MV-4-11 (cell line): ENCODE measurements at regions not wholly inside any gene's neighbourhood (a gene's known extent, or its start where the extent isn't known, plus 50 kb on each side); places are given as distances from the start of the nearest gene placed in this dataset.
A peak's percentile ranks its signal among the peaks of the same experiment; 100 is the strongest.

Source experiments
- DNase-seq: peaks from one replicate; lab custom pipeline; 2025; lab: John Stamatoyannopoulos, UW

DNA sequence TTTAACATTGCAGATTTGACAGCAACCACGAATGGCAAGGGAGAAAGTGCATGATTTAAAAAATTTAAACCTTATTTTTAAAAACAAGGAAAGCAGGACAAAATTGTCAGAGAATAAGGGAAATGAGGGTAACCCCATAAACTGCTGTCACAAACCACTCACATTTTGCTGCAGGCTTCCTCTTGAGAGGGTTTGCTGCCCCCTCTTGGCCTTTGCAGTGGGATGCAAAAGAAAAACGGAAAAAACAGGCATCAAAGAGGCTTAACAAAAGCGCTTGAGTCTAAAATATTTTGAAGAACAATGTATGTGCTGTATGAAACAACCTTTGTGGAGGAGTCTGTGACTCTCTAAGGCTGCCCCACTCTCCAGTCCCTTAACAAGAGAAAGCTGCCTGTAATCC lies 91.6 kb downstream of the TMX3 start:
- peak; percentile 51 for DNase-seq

DNA sequence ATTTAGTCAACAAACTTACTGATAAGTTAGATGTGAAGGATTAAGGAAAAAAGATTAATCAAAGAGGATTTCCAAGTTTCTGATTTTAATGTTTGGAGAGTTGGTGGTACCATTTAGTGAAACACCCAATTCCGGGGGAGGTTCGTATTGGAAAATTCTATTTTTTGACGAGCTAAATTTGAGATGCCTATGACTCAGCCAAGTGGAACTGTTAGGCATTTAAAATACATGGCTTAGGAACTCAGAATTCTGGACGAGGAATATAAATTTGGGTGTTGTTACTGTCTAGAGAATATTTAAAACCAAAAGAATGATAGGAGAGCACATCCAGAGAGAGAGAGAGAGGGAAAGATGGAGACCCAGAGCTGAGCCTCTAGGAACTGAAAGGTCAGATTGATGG lies 103.6 kb downstream of the TMX3 start:
- no peak for DNase-seq

DNA sequence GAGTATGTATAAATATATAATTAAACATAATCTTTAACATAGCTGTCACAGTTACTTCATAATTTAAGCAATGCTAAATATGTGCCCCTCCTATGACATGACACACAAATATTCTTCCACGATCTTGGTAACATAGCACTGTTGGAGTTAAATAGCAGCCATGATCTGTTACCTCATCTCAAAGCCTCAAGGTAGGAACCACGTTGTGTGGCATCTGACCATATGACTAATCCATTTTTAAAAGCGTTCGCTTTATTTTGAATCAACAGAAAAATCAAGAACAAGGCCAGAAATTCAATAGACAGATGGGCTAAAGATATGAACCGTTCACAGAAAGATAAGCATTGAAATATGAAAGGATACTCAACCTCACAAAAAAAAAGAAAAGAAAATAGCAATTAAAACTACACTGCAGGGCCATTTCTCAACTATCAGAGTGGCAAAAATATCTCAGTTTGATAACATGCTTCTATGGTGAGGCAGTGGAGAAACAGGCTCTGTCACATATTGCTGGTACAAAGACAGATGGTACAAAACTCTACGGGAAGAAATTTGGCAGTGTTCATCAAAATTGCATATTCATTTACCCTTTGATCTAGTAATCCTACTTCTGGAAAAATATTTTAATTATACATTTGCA lies 105.9 kb downstream of the TMX3 start:
- no peak for DNase-seq

DNA sequence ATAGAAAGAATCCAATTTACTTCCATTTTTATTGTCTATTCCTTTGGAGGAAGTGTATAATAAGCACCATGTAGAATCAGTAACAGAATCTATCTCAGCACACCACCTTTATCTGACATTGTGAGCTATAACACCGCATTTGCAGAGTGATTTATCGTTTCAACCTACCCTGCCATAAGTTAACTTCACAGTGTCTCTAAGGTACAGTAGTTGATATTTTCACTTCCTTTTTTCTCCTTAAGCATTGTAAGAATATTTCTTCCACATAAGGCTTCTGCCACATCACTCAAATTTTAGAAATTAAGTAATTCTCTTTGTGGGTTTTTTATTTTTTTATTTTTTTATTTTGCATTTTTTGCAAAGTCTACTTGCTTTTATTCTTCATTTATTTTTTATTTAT lies 107.1 kb downstream of the TMX3 start:
- peak; percentile 40 for DNase-seq

DNA sequence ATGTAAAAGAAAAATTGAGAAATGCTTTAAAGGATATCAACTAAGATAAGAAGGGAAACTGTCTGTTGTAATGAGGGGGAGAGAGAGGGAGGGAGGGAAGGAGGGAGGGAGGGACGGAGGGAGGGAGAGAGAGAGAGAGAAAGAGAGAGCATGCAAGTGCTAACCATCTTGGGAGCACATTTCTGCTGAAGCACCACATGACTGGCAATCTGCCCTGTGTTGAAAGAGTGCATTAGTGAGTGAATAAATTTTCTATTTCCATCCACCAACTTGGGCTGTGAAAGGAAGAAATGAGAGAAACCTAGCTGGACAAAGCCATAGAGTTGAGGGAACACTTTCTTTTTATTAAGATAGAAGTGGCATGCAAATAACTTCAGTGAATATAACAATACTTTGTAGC lies 110.7 kb downstream of the TMX3 start:
- no peak for DNase-seq

DNA sequence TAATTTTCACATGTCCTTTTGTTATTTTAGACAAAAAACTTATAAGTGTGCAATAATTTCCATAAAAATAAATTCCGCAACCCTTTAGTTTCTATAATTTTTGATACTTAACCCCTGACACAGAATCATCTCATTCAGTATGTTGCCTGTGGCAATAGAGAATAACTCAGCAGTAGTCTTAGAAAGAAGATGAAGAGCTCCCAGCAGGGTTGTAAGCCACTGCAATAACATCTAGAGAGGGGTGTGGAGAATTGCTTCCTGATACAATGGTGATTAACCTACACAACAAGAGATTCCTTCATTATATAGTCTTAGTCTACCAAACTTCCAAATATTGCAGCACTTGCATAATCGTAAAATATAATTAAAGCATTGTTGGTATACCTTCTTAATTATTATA lies 118.9 kb downstream of the TMX3 start:
- no peak for DNase-seq

DNA sequence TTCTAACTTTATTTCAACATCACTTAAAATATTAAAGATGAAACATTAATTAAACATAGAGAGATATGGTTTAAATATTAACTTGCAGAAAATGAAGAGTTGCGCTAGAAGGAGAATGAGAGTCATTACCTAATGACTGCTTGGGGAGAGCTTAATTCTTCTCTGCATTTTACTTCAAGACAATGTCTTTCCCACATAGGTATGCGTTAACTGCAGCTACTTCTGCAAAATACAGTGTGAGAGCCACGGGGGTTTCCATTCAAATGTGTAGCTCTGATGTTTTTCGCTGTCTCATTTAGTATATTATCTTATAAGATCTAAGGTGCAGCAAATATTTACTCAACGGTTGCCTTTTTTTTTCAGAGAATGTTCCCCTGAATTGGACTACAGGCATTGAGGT lies 126.7 kb downstream of the TMX3 start:
- no peak for DNase-seq

DNA sequence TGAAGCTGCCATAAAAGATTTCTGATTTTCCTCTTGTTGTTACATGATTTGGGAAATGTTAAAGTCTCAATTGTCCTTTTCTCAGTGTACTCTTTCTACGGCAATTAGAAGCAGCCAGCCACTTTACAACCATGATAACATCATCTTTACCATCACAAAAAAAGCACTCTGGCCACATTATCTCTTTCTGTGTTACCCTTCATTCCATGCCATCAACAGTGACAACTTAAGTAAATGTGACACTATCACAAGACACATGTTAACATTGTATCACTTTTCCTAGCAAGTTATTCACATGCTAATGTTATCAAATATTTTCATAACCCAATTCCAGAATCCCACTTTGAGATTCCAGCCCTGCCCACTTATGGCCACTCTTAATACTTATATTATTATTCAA lies 131.2 kb downstream of the TMX3 start:
- DNase-seq = no peak

DNA sequence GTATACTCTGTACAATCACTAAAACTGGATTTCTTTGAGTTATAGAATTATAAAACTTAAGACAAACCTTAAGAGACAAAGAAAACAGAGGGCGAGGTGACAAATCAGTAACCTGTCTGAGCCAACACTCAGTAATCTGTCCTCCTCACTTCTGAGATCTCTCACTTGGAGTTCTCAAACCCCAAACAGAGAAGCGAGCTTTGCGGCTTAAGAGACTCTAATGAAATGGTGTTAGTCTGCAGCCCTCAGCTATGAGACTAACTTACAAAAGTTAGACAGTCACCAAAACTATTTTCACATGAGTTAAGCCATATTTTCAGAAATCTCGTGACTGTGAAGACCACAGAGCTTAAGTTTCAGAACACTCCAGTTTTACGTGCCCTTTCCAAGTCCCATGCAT lies 140.6 kb downstream of the TMX3 start:
- DNase-seq = no peak

DNA sequence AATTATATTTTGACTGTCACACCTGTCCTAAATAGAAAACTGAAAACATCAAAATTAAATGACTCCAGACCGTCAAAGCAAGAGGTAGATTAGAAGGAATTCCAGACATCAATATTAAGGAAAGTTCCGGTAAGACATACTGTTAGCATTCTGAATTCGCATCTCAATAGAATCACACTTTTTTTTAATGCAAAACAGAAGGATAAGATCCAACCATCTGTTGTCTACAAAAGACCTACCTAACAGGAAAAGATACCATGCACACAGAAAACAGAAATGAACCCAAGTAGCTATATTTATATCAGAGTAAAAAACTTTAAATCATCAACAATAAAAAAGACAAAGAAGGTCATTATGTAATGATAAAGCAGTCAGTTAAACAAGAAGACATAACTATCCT lies 145.0 kb downstream of the TMX3 start:
- no peak for DNase-seq

DNA sequence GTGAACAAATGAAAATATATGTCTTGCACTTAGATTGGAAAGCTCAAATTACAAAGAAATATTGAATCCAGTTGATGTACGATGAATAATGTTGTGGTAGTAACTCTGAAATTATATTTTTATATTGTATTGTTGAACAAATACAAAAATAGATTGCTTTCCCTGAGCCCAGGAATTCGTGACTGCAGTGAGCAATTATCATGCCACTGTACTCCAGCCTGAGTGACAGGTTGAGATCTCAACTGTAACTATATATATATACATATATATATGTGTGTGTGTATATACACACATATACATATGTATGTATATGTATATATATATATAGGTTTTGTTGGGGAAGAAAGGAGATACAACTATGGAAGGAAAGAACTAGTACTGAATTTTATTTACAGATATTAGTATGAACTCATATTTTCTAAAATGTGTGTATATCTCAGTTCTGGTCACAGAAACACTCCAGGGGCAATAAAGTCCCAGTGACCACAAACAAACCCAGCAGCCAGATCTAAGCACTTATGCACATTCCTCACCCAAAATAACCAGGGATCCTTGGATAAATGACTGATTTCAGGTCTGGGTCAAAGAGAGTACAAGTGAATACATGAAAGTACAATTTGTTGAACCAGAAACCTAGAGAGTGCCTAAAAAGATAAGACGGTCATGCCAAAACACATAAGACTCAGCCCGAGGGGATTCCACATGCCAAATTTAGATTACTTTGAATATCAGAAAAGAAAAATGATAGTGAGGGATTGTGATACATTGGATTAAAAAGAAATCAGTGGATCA lies 146.3 kb downstream of the TMX3 start:
- no peak for DNase-seq

DNA sequence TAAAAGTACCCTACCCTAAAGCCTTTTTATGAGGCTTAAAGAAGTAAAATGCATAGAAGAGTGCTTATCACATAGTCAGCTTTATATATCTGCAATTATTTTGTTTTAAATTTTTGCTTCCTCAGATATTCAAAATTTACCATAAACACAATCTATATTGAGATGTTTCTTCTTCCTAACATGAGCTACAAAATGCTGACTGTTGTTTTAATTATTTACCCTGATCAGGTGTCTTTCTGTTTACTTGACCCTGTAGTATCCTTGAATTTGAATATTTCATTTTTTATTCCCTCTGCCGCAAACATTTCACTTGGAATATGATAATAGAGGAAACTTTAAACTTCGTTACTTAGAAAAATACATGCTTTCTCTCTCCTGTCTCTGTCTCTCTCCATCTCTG lies 147.9 kb downstream of the TMX3 start:
- DNase-seq = no peak

DNA sequence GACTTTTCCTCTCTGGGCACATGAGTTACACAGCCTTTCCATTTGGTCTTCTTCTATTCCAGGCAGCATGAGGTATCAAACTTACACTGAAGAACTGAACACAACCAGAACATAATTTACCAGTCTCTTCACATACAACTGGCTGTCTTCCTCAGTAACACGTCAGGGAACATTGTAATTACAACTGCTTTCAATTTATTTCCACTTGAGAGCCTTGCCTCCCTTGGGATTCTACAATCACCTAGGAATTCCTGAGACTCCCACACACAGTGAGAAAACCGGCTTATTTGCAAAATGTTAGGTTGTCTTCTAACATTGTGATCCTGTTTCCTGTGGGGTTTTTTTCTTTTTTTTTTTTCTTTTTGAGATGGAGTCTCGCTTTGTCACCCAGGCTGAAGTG lies 149.9 kb downstream of the TMX3 start:
- DNase-seq = no peak

DNA sequence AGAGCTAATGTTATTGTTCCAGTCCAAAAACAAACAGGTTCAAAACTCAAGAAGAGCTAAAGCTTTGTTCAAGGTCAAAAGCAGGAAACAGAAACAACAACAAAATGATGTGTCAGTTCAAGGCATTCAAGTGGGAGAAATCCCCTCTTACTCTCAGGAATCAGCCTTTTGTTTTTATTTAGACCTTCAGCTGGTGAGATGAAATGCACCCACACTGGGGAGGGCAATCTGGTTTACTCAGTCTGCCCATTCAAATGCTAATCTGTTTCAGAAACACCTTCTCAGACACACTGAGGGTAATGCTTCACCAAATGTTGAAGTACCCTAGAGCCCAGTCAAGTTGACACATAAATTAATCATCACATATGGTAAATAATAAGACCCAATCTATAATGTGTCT lies 150.6 kb downstream of the TMX3 start:
- DNase-seq = no peak

DNA sequence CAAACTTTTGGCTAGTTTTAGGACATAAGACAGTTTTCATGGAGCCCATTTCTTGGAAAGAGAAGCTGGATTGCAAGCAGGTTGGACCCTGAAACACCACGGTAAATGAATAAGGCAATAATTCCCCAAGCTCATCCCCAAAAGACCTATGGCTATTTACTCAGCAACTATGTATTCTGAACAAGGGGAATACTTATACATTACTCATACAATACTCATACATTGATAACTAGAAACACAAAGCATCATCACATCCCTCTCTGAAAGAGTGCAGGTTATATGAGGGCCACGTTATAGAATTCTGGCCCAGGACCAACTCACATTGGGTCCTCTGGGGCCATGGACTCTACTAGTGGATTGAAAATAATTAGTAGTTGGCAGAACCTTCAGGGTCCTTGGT lies 154.8 kb downstream of the TMX3 start:
- no peak for DNase-seq

DNA sequence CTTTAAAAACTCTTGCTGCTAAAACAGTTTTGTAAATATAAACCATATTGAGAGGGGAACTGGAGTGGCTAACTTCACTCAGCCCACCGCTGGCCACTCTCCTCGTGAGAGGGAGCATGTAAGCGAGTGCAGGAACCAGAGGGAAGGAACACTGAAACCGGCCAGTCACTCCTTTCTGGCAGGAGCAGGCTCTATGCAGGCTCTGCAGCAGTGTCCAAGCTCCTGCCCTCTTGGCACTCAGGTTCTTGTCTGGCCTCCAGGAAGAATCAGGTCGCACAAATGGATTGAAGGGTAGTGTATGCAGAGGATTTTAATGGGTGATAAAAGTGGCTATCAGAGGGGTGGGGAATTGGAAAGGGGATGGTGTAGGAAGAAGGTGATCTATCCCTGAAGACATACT lies 157.7 kb downstream of the TMX3 start:
- no peak for DNase-seq

DNA sequence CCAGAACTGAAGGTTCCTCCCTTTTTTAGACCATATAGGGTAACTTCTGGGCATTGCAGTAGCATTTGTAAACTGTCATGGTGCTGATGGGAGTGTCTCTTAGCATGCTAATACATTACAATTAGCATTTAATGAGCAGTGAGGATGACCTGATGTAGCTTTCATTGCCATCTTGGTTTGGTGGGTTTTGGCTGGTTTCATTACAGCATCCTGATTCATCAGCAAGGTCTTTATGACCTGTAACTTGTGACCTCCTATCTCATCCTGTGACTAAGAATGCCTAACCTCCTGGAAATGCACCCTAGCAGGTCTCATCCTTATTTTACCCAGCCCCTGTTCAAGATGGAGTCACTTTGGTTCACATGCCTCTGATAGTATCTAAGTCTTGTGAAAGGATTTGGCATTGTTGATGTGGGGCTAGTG lies 159.0 kb downstream of the TMX3 start:
- no peak for DNase-seq

DNA sequence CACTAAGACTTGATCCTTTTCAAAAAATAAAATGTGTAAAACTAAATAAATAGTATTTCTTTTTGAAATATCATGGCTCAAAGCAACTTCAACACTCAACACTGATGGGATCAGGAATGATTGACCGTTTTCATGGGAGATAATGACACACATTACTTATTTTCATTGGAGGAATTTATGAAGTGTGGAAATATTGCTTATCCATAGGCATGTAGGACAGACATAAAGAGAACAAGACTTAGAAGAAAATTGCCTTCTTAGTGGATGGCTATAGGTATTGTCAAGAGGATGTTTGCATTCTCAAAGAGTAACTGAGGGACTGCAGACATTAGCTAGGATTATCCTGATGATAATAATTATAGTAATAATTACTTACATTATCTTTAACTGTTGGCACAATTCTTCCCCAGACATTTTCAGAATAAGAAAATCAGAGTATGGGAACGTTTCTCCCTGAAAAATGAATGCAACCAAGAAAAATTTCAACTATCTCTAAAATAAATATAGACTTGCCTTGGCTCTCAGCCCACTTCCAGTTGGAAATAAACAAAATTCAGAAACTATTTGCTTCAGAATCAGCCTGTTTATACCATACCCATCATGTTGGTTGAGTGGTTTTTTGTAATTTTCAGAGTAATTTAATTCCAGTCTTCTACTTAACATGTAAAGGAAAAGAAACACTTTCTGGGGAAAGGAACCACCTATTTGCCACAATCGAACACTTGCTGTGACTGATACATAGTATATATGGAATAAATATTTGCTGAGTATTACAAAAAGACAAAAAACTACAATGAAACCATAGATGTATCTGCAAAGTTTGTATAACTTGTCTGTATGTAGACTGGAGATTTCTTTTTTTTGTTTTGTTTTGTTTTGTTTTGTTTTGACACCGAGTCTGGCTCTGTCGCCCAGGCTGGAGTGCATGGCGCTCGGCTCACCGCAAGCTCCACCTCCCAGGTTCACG lies 165.7 kb downstream of the TMX3 start:
- DNase-seq = no peak

DNA sequence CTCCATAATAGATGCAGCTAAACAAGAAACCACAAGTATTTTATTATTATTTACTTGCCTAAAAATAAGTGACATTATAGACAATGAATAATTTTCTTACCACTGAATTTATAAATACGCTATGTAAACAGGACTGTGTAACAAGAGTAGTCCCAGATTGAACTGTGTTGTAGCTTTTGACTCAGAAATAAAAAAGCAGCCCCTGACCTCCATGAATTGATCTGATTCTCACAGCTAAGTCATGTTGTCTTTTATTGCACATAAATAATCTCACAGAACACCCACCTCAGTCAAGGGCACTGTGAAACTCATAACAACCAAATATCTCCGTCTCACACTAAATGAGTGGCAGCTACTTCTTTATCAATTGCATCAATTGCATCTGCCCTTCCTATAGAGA lies 171.6 kb downstream of the TMX3 start:
- DNase-seq = no peak

DNA sequence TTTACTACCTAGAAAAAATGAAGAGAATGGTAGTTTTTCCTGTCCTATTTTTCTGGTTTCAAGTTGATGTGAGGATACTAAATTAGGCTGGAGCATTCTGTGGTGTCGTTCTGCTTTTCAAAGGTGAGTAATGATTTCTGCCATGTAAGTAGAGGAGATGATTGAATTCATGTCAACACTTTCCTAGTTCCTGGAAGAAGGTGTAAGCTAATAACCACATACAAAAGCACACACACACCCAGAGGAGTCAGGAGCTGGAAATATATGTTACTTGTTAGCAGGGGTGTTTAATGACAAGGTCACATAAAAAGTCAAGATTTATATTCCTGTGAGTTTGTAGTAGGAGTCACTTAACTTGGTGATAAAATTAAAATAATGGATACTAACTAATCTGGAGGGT lies 172.1 kb downstream of the TMX3 start:
- DNase-seq = no peak

DNA sequence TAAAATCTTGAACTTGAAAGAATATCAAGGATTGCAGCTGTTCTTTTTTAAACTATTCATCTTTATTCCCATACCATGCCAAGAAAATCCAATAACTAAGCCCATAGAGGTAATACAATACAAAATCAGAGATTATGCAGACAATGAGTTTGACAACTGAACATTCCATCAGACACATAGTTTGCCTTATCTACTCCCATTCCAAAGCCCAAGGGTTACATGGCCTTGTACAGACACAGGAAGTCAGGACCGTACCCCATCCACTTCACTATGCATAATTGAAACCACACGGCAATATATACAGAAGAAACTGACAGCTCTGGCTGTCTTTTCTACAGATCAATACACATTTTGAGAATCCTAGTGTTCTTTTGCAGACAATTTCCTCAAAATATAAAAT lies 181.3 kb downstream of the TMX3 start:
- no peak for DNase-seq

DNA sequence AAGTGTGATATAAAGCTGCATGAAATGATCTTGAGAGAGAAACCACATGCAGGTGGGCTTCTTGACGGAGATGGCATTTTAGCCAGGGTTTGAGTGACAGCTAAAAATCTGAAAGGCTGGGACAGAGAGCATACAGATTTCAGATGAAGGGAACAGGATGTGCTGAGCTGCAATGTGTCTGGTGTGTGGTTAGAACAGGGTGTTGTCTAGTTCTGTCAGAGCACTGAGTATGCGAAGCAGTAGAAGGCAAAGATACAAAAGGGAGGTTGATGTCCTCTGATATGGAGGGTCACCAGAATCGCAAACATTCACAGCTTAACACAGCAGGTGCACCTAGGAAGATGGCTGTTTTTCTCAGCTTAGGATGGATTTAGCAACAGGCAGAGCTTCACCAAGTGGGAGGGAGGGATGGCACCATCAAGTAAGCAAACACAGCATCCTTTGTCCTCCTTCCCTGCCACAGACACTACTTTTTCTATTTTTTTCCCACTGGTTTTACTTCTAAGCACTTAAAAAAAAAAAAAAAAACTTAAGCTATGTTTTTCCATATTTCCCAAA lies 182.5 kb downstream of the TMX3 start:
- no peak for DNase-seq

DNA sequence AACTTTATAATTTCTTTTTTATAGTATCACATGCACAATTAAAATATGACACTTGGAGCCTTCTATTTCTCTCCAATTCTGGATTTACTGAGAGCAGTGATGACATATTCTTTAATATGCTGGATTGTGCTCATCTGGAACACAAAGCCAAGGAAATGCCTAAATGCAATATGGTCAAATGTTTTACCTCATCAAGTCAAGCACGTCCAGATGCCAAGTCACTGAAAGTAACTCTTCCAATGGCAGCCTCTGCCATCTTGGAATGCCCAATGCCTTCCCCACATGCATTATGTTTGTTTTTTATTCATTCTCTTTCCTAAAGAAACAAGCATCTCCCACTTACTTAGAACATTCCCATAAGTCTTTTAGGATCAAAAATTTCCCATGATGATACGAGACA lies 189.8 kb downstream of the TMX3 start:
- DNase-seq = no peak
